ENCODE measurements at regions not wholly inside any gene's neighbourhood (a gene's known extent, or its start where the extent isn't known, plus 50 kb on each side); places are given as distances from the start of the nearest gene placed in this dataset.
A peak's percentile ranks its signal among the peaks of the same experiment; 100 is the strongest.

GRCh38 chr4:53777244-53777984 lies 186.1 kb upstream of the LNX1 start:
- no peak for DNase-seq (ENCODE audit: low read depth)
- H3K4me3 ChIP-seq (ENCODE audit: low read depth, low read length): no peak overlapping the region
- no peak for TF ChIP-seq CTCF (IDR thresholded peaks at IDR 0.05; ENCODE audit: control insufficient read depth, extremely low read depth, insufficient read depth)

GRCh38 chr4:53776141-53776540 lies 184.9 kb upstream of the LNX1 start:
- H3K4me3 ChIP-seq (ENCODE audit: low read depth, low read length): no peak overlapping the region
- peak; percentile 13; the same call in 1 of the 2 replicates for TF ChIP-seq CTCF (IDR thresholded peaks at IDR 0.05; ENCODE audit: control insufficient read depth, extremely low read depth, insufficient read depth)
- peak; percentile 90 for DNase-seq (ENCODE audit: low read depth)

GRCh38 chr4:53775381-53775780 lies 184.1 kb upstream of the LNX1 start:
- no peak for TF ChIP-seq CTCF (IDR thresholded peaks at IDR 0.05; ENCODE audit: control insufficient read depth, extremely low read depth, insufficient read depth)
- H3K4me3 ChIP-seq (ENCODE audit: low read depth, low read length): no peak overlapping the region
- DNase-seq (ENCODE audit: low read depth): no peak

- no peak overlapping the region for H3K4me3 ChIP-seq (ENCODE audit: low read depth, low read length)
- TF ChIP-seq CTCF (IDR thresholded peaks at IDR 0.05; ENCODE audit: control insufficient read depth, extremely low read depth, insufficient read depth): no peak
- no peak for DNase-seq (ENCODE audit: low read depth)
These were observed 180.0 kb upstream of the LNX1 start for GRCh38 chr4:53771326-53771725.

- no peak for TF ChIP-seq CTCF (IDR thresholded peaks at IDR 0.05; ENCODE audit: control insufficient read depth, extremely low read depth, insufficient read depth)
- no peak overlapping the region for H3K4me3 ChIP-seq (ENCODE audit: low read depth, low read length)
- no peak for DNase-seq (ENCODE audit: low read depth)
These were observed 176.2 kb upstream of the LNX1 start for GRCh38 chr4:53767482-53767881.

- TF ChIP-seq CTCF (IDR thresholded peaks at IDR 0.05; ENCODE audit: control insufficient read depth, extremely low read depth, insufficient read depth): no peak
- no peak for DNase-seq (ENCODE audit: low read depth)
- no peak overlapping the region for H3K4me3 ChIP-seq (ENCODE audit: low read depth, low read length)
These were observed 173.6 kb upstream of the LNX1 start for GRCh38 chr4:53764761-53765490.
